ENCODE measurements at regions not wholly inside any gene's neighbourhood (a gene's known extent, or its start where the extent isn't known, plus 50 kb on each side); places are given as distances from the start of the nearest gene placed in this dataset.

- TF ChIP-seq CTCF (IDR thresholded peaks at IDR 0.05) (no peak), POLR2AphosphoS5 (IDR thresholded peaks at IDR 0.05) (no peak), EP300 (IDR thresholded peaks at IDR 0.05) (no peak), POLR2A (IDR thresholded peaks at IDR 0.05; ENCODE audit: low read depth) (no peak)
Observed at GRCh38 chr6:113591896-113592827, 265.0 kb upstream of the MARCKS start.
